ENCODE measurements at regions not wholly inside any gene's neighbourhood (a gene's known extent, or its start where the extent isn't known, plus 50 kb on each side); places are given as distances from the start of the nearest gene placed in this dataset.

GRCh38 chr21:14754259-14754604 is 208.1 kb upstream of the SAMSN1 start:
- H3K4me2 ChIP-seq (ENCODE audit: low read length), result no peak overlapping the region
- no peaks in the 10 kb centered on the region for H3K4me1 ChIP-seq (ENCODE audit: low read length)
- H3K79me2 ChIP-seq (ENCODE audit: low read length), result no peaks in the 10 kb centered on the region
- no peak overlapping the region for H3K9ac ChIP-seq (ENCODE audit: low read length)
- H4K20me1 ChIP-seq (ENCODE audit: insufficient read depth, low read length), result no peaks in the 10 kb centered on the region
- no peak overlapping the region for H2AFZ ChIP-seq (ENCODE audit: low read depth, low read length)
- H3K36me3 ChIP-seq (replicated peaks; ENCODE audit: low read depth, low read length), result no peaks in the 10 kb centered on the region
- no peaks in the 10 kb centered on the region for H3K27me3 ChIP-seq (ENCODE audit: low read depth, low read length)
- no peaks in the 10 kb centered on the region for H3K9me3 ChIP-seq (ENCODE audit: insufficient read depth, low read length)
- H3K27ac ChIP-seq (ENCODE audit: low read length), result no peak overlapping the region
- H3K4me3 ChIP-seq (ENCODE audit: low read length), result no peak overlapping the region
- TF ChIP-seq CTCF (IDR thresholded peaks at IDR 0.05; ENCODE audit: low read depth, low read length) (no peak), EZH2phosphoT487 (IDR thresholded peaks at IDR 0.05; ENCODE audit: low read depth) (no peak)

GRCh38 chr21:14753466-14754258 is 207.5 kb upstream of the SAMSN1 start:
- H3K4me2 ChIP-seq (ENCODE audit: low read length), result no peak overlapping the region
- H3K9ac ChIP-seq (ENCODE audit: low read length), result no peak overlapping the region
- no peak overlapping the region for H3K27ac ChIP-seq (ENCODE audit: low read length)
- no peaks in the 10 kb centered on the region for H3K27me3 ChIP-seq (ENCODE audit: low read depth, low read length)
- TF ChIP-seq EZH2phosphoT487 (IDR thresholded peaks at IDR 0.05; ENCODE audit: low read depth) (no peak), CTCF (IDR thresholded peaks at IDR 0.05; ENCODE audit: low read depth, low read length) (no peak)
- H3K36me3 ChIP-seq (replicated peaks; ENCODE audit: low read depth, low read length), result no peaks in the 10 kb centered on the region
- H4K20me1 ChIP-seq (ENCODE audit: insufficient read depth, low read length), result no peaks in the 10 kb centered on the region
- H3K79me2 ChIP-seq (ENCODE audit: low read length), result no peaks in the 10 kb centered on the region
- no peaks in the 10 kb centered on the region for H3K9me3 ChIP-seq (ENCODE audit: insufficient read depth, low read length)
- no peak overlapping the region for H2AFZ ChIP-seq (ENCODE audit: low read depth, low read length)
- no peaks in the 10 kb centered on the region for H3K4me1 ChIP-seq (ENCODE audit: low read length)
- no peak overlapping the region for H3K4me3 ChIP-seq (ENCODE audit: low read length)

GRCh38 chr21:14753069-14753465 is 207.0 kb upstream of the SAMSN1 start:
- H3K36me3 ChIP-seq (replicated peaks; ENCODE audit: low read depth, low read length), result no peaks in the 10 kb centered on the region
- H3K9me3 ChIP-seq (ENCODE audit: insufficient read depth, low read length), result no peaks in the 10 kb centered on the region
- no peaks in the 10 kb centered on the region for H4K20me1 ChIP-seq (ENCODE audit: insufficient read depth, low read length)
- H2AFZ ChIP-seq (ENCODE audit: low read depth, low read length), result no peak overlapping the region
- H3K9ac ChIP-seq (ENCODE audit: low read length), result no peak overlapping the region
- H3K27ac ChIP-seq (ENCODE audit: low read length), result no peak overlapping the region
- H3K79me2 ChIP-seq (ENCODE audit: low read length), result no peaks in the 10 kb centered on the region
- no peak overlapping the region for H3K4me3 ChIP-seq (ENCODE audit: low read length)
- H3K4me1 ChIP-seq (ENCODE audit: low read length), result no peaks in the 10 kb centered on the region
- no peaks in the 10 kb centered on the region for H3K27me3 ChIP-seq (ENCODE audit: low read depth, low read length)
- no peak overlapping the region for H3K4me2 ChIP-seq (ENCODE audit: low read length)
- TF ChIP-seq EZH2phosphoT487 (IDR thresholded peaks at IDR 0.05; ENCODE audit: low read depth) (no peak), CTCF (IDR thresholded peaks at IDR 0.05; ENCODE audit: low read depth, low read length) (no peak)

GRCh38 chr21:14752345-14752909 is 206.3 kb upstream of the SAMSN1 start:
- Histone ChIP-seq H3K4me3 (ENCODE audit: low read length) (no peak overlapping the region), H3K27ac (ENCODE audit: low read length) (no peak overlapping the region), H4K20me1 (ENCODE audit: insufficient read depth, low read length) (no peaks in the 10 kb centered on the region), H3K79me2 (ENCODE audit: low read length) (no peaks in the 10 kb centered on the region), H3K36me3 (replicated peaks; ENCODE audit: low read depth, low read length) (no peaks in the 10 kb centered on the region), H2AFZ (ENCODE audit: low read depth, low read length) (no peak overlapping the region), H3K9me3 (ENCODE audit: insufficient read depth, low read length) (no peaks in the 10 kb centered on the region), H3K4me1 (ENCODE audit: low read length) (no peaks in the 10 kb centered on the region), H3K9ac (ENCODE audit: low read length) (no peak overlapping the region), H3K27me3 (ENCODE audit: low read depth, low read length) (no peaks in the 10 kb centered on the region), H3K4me2 (ENCODE audit: low read length) (no peak overlapping the region)
- no peak for TF ChIP-seq CTCF (IDR thresholded peaks at IDR 0.05; ENCODE audit: low read depth, low read length)

All from OCI-LY3 (cell line).